ENCODE measurements at regions not wholly inside any gene's neighbourhood (a gene's known extent, or its start where the extent isn't known, plus 50 kb on each side); places are given as distances from the start of the nearest gene placed in this dataset.
A peak's percentile ranks its signal among the peaks of the same experiment; 100 is the strongest.
"Not testable (repeated sequence)": the region's sequence is repeated elsewhere in the genome, so short reads cannot be mapped to it uniquely, and the experiment has no call there.

DNA sequence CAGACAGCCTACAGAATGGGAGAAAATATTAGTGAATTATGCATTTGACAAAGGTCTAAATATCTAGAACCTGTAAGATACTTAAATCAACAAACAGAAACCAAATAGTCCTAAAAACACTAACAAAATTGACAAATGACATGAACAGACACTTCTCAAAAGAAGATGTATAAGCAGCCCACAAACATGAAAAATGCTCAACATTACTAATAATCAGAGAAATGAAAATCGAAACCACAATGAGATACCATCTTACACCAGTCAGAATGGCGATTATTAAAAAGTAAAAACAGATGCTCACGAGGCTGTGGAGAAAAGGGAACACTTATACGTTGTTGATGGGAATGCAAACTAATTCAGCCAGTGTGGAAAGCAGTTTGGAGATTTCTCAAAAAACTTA lies 1186.8 kb downstream of the DTWD2 start:
- no peak for DNase-seq (ENCODE audit: low read depth)

DNA sequence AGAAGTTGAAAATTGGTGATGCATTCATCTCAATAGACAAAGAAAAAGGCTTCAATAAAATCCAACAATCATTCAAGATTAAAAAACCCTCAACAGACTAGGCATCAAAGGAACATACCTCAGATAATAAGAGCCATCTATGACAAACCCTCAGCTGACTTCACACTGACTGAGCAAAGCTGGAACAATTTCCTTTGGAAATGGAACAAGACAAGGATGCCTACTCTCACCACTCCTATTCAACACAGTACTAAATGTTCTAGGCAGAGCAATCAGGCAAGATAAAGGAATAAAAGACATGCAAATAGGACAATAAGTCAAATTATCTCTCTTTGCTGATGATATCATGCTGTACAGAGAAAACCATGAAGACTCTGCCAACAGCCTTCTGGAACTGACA lies 1188.1 kb downstream of the DTWD2 start:
- no peak for DNase-seq (ENCODE audit: low read depth)

DNA sequence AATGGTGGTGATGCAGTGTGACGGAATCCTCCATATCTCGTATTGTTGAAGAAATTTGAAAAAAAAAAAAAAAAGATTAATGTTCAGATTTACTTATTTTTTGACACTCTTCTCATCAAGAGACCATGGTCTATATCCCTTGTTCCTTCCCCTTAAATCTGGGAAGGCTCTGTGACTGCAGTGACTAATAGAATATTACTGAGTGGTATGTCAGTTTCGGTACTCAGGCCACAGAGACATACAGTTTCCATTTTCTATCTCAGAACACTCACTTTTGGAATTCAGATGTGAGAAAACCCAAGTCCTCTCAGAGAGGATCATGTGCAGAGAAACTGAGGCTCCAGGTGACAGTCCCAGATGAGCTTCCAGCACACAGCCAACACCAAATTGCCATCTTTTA lies 1193.5 kb downstream of the DTWD2 start:
- DNase-seq (ENCODE audit: low read depth), result no peak

DNA sequence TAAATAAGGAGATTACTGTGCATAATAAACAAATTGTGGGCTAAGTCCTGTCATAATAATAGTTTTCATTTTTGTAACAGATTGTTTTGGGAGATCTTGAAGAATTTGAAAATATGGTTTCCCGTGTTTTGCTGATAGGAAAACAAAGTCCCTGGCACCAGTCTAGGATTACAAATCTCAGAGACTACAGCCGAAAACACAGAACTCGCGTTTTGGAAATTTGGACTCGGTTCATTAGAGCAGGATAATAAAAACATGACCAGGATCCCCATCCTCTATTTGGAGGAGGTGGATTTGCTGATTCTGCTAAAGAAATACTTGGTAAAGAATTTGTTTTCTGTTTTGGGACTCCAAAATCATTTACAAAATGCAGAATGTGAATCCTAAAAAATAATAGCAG lies 1194.4 kb downstream of the DTWD2 start:
- no peak for DNase-seq (ENCODE audit: low read depth)

DNA sequence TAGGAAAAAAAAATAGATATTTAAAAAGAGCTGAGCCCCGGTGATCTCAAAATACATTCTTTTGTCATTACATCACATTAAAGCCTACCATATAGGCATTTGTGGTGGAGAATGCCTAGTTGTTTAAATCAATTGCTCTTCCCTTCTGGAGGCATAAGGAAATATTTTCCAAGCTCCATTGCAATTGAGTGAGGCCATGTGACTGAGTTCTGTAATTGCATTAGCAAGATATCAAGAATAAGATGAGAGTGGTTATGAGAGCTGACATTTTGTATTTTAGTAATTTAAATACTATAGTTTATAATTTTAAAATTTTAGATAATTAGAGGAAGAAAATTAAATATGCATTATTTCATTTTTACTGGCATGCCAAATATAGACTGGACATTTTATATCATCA lies 1195.9 kb downstream of the DTWD2 start:
- DNase-seq (ENCODE audit: low read depth), result no peak

DNA sequence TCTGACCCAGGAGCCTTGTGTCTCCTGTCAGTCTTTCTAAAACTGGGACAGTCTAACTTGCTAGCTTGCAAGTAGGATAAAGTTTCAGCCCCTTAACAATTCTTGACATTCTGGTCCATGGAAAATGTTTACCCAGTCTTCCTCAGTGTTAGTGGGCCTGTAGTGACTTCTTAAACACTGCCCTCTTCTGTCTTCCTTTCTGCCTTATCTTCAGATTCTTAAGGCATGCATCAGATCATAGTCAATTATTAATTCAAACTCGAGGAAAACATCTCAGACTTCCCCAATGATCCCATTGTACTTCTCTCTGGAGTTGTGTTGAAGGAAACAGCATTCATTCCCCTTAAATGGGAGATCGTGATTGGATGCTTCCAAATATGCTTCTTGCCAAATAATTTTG lies 1199.8 kb downstream of the DTWD2 start:
- no peak for DNase-seq (ENCODE audit: low read depth)

DNA sequence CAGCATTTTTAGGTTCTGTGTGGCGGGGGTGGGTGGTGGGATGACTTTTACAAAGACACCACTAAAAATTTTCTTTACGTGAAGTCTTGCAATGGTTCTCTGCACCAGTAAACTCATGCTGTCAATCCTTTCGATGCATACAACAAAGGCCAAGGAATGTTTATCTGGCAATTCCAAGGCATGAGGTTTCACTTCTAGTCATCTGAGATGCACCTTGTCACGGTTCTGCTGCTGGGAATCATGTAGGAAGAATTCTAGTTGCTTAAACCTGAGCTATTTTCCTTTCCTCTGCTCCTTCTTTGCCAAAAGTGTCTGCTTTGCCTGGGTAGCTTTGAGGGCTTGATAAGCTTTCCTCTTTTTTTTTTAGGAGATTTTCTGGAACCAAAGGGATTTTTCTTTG lies 1204.5 kb upstream of the SEMA6A start:
- no peak for DNase-seq (ENCODE audit: low read depth)

DNA sequence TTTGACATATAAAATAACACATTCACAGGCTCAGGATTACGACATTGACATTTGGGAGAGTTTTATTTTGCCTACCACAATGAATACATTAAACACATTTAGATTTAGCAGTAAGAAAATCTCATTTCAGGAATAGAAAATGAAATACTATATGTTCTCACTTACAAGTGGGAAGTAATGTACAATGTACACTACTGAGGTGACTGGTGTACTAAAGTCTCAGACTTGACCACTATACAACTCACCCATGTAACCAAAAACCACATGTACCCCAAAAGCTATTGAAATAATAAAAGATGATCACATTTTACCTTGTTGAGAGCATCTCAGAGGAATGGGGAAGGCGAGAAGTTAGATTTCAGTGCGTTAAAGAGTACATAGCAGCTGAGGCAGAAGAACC lies 1202.4 kb upstream of the SEMA6A start:
- DNase-seq (ENCODE audit: low read depth), result no peak

DNA sequence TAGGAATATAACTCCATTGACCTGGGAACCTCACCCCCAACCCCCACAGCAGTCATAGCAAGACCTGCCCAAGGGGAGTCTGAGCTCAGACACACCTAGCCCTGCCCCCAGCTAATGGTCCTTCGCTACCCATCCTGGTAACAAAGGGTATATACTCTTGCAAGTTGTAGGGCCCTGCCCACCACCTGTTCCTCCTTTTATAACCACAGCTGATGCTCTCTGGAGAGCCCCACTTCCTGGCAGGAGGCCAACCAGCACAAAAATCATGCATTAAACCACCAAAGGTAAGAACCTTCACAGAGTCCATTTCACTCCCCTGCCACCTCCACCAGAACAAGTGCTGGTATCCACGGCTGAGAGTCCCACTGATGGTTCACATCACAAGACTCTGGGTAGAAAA lies 1195.3 kb upstream of the SEMA6A start:
- no peak for DNase-seq (ENCODE audit: low read depth)

DNA sequence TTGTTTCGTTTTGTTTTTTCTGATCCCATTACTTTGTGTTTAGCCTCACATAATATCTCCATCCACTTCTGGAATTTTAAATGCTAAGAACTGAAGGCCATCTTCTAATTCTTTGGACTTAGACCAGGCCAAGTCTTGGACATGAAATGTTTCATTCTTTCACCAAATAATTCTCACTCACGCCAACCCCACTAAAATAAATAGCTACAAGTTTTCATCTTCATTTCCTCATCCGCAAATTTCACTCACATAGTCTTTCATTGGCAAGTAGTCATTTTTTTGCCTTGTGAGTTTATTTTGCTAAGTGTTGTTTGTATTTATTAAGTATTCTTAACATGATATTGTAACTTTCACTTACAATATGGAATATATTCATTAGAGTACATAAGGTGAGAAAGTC lies 1188.6 kb upstream of the SEMA6A start:
- no peak for DNase-seq (ENCODE audit: low read depth)

DNA sequence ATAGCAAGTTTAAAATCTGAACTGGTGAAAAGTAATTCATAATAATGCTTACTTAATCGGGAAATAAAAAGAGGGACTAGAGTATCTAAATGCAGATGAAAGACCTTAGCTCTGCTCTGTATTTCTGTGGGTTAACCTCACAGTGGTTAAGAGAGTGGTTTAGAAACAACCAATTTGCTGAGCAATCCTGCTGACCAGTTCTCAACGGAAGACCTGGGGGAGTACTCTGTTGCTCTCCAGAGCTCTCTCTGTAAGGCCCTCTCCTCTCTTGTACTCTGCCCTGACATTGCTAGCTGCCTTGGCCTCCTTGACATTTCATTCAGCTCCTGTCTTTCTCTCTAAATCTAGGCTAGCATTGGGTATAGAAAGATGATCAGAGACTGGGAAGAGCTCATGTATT lies 1186.6 kb upstream of the SEMA6A start:
- no peak for DNase-seq (ENCODE audit: low read depth)

DNA sequence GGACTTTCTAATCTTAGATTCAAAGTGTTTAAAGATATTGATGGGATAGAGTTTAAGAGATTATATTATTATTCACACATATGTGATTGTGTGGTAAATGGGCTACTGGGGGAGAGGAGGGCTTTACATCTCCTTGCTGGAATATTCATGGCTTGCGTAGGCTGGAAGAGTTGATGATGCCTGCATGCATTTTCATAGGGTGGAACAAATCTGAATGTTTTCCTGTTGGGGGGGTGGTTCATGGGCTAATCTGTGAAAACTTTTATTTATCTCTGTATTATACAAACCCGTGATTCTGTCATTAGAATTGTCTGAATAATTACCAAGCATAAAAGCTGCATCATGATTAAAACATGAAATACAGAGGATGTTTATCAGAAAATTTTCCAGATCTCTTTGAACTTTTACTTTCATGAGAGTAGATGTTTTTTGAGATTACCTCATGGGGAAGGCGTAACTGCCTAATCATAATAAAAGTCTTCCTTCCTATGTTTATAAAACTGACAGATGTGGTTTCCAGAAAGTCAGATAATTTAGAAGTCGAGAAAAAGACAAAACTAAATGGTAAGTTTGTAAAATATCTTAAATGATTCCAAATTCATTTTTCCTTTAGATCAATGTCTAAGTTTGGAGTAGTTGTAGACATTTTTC lies 1185.4 kb upstream of the SEMA6A start:
- no peak for DNase-seq (ENCODE audit: low read depth)

DNA sequence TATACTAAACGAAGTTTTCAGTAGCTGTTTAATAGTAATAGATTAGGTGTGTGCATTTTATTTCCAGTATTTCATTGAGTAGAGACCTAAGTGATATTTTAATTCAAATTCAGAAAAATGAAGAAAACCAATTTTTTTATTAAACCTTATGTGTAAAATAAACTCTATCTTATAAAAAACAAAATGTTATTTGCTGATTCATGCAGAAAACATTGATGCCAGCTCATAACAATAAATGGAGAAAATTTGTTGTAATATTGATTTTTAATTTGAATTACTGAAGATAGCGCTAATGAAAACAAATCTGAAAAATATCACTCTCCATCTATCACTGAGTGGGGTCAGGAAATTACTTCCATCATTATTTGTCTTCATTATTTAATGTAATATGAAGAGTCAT lies 1177.8 kb upstream of the SEMA6A start:
- no peak for DNase-seq (ENCODE audit: low read depth)

DNA sequence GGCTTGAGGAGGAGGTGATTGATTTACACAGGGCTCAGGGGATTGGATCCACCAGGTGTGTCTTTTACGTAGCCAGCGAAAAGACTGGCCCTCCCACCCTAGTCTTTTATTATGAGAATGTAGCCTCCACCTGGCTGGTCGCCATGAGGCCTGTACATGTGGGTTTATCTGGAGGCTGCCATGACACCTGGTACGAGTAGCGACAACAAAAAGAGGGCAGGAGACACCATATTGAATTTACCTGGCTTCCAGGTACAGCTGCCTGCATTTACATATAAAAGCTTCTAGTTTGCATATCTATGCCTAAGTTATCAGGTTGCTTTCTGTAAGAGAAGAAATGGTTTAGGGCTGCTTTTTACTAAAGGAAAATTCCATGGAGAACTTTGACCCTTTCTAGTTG lies 1173.7 kb upstream of the SEMA6A start:
- DNase-seq (ENCODE audit: low read depth), result no peak

DNA sequence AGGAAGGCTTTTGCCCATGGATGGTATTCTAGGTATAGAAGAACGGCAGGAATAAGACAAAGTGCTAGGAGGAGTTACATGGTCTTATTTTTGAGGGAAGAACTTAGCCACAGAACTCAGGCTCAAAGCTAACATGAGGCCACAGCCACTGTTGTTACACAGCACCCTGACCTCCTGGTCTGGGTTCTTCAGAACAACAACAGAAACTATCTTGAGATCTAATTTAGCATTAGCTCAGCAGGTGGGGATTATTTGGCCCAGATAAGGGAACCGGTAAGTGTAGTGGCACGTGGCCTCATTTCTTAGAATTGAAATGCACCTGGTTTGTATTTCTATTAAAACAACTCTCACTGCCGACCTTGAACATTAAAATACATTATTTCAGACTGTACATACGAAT lies 1168.7 kb upstream of the SEMA6A start:
- no peak for DNase-seq (ENCODE audit: low read depth)

DNA sequence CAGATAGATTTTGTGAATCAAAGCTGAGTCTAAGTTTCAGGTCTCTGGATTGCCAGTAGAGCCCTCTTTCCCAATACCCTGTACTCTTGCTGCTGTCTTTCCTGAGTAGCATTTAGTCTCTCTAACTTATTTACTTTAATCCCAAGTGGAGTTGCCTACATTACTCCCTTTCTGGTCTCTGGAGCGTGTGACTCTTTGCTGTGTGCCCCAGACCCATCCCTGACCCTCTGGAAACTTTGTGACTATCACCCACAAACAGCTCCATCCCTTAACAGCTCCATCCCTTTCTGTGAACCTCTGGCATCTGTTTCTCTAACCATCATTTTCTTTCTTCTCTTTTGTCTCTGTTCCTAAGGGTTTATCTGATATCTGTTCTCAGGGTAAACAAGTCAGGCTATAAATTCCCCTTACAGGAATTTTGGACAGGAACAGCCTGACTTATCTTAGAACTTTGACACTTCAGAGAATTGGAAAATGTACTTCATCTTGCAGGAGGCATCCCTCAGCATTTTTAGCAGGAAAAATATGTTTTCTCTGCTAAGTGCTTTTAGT lies 1167.1 kb upstream of the SEMA6A start:
- DNase-seq (ENCODE audit: low read depth), result no peak

DNA sequence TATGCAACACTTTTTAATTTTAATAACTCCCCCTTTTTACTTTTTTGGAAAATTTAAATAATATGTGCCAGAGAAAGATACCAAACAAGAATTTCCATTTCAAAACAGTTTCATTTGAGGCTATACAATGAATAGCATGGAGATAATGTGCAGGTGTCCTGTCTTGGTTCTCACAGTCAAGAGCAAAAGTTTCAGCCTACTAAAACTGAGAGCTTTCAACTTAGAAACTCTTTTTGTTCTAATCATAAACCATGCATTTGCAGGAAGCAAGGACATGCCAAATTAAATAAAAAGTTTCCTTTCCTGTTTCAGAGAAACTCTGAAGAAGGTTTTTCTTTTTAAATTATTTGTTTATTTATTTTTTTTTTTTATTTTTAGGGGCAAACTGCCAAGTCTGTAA lies 1165.6 kb upstream of the SEMA6A start:
- DNase-seq (ENCODE audit: low read depth), result no peak

DNA sequence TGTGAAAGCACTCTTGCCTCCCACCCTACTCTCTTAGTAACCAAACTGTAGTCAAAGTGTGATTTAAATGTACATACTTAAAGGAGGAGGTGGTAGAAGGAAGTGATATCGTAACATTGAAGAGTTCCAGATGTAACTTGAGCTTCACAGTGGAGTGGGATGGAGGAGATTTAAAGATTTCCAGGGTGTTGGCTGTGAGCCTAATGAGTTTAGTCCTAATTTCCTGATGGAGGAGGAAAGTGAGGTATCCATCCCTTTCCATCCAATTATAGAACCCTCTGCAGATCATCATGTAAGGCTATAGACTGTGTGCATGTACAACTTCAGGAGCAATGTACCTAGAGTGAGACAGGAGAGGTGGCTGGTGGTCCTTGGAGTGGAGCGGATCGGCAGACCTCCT lies 1163.9 kb upstream of the SEMA6A start:
- no peak for DNase-seq (ENCODE audit: low read depth)

DNA sequence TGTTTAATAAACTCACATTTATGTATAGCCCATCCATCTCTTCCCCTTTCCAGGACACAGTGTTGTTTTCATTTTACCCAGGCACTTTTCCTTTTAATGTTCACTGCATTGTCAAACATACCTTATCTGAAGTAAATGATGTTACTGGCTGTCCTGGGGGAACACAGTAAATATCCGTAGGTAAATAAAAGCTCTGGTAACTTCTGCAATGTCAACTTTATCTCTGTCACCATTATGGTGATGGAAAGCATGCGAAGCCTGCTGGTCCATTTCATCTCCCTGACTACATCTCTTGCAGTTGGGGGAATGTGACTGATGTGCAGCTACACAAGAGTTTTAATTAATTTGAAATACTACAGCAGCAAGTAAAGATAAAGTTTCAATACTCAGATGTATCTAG lies 1162.1 kb upstream of the SEMA6A start:
- DNase-seq (ENCODE audit: low read depth), result no peak

DNA sequence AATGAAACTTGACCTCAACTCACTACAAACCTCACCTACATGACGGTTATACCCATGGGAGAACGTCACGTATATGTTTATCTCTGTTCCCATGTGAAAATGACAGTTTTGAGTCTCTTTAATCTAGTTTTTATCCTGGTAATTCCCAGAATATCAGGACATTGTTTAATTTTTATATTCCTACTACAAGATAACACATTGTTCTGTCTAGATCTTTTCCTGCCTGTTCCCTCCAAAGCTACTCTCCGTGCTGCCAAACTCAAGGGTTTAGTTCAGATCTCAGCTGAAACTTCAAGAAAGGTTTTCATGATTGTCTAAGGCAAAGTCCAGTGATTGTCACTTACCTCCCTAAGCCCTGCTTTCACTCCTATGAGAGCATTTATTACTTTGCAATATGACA lies 1159.4 kb upstream of the SEMA6A start:
- DNase-seq (ENCODE audit: low read depth), result no peak

DNA sequence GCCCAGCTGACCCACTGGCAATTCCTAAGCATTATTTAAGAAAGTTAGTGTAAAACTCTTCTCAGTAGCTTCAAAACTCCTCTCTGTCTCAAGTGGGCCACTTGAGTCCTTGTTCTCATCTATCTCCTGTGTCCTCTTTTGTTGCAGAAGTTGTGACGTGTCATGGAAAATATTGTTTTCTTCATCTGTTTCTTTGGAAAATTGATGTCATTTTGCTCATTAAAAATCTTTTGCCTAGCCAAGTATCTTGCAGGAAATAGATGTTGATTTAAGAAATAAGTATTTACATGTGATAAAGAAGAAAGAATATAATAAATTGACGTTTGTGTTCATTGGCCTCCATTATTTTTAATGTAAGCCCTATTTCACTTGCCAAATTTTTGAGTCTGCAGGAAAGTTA lies 1158.4 kb upstream of the SEMA6A start:
- peak; percentile 29 for DNase-seq (ENCODE audit: low read depth)

DNA sequence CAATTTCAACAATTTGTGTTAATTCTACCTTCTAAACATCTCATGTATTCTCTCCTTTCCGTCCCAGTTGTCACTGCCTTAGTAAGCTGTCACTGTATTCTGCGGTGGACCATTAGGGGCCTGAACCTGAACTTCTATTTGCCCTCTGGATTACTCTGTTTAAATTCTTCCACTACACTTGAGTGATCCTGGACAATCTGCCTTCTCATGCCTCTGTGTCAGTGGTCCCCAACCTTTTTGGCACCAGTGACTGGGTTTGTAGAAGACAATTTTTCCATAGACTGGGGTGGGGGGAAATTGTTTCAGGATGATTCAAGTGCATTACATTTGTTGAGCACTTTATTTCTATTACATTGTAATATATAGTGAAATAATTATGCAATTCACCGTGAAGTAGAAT lies 1157.6 kb upstream of the SEMA6A start:
- DNase-seq (ENCODE audit: low read depth), result no peak

DNA sequence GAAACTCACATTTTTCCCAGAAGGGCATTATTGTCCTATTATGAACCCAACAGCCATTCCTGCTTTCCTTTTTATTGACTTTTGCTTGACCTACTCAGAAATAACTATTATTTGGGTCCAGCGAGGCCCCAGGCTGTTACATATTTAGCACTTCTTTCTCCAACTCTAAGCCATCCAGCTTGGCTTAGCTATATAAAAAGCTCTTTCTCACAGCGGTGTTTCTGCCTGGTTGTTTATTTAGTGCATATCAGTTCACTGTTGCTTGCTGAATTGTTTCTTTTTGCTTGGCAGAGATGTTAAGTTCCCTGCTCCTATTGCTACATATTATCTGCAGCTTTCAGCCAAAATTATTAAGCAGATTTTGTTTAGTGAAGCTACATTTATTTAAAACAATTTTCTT lies 1156.8 kb upstream of the SEMA6A start:
- no peak for DNase-seq (ENCODE audit: low read depth)

DNA sequence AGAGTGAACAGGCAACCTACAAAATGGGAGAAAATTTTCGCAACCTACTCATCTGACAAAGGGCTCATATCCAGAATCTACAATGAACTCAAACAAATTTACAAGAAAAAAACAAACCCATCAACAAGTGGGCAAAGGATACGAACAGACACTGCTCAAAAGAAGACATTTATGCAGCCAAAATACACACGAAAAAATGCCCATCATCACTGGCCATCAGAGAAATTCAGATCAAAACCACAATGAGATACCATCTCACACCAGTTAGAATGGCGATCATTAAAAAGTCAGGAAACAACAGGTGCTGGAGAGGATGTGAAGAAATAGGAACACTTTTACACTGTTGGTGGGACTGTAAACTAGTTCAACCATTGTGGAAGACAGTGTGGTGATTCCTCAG lies 1146.2 kb upstream of the SEMA6A start:
- DNase-seq (ENCODE audit: low read depth), result not testable (repeated sequence)
